ENCODE measurements at regions not wholly inside any gene's neighbourhood (a gene's known extent, or its start where the extent isn't known, plus 50 kb on each side); places are given as distances from the start of the nearest gene placed in this dataset.

DNA sequence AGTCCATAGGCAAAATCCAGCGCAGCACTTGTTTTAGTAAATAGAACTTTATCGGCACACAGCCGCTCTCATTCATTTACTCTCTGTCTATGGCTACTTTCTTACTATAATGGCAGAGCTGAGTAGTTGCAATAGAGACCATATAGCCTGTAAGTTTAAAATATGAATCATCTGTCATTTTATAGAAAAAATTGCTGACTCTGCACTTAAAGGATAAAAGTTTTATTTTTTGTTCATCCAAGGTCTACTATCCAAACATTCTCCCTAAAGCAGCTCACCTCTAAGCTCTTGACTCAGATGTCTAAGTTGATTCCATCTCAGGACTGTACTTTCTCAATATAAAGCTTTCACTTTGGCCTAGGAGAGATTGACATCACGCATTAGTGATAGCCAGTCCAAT, 825.7 kb downstream of the OLFM4 start:
- no peak for TF ChIP-seq POLR2A (IDR thresholded peaks at IDR 0.05)
- TF ChIP-seq, protein P1, sequence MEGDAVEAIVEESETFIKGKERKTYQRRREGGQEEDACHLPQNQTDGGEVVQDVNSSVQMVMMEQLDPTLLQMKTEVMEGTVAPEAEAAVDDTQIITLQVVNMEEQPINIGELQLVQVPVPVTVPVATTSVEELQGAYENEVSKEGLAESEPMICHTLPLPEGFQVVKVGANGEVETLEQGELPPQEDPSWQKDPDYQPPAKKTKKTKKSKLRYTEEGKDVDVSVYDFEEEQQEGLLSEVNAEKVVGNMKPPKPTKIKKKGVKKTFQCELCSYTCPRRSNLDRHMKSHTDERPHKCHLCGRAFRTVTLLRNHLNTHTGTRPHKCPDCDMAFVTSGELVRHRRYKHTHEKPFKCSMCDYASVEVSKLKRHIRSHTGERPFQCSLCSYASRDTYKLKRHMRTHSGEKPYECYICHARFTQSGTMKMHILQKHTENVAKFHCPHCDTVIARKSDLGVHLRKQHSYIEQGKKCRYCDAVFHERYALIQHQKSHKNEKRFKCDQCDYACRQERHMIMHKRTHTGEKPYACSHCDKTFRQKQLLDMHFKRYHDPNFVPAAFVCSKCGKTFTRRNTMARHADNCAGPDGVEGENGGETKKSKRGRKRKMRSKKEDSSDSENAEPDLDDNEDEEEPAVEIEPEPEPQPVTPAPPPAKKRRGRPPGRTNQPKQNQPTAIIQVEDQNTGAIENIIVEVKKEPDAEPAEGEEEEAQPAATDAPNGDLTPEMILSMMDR (IDR thresholded peaks at IDR 0.05): no peak

Data from esophagus squamous epithelium (tissue), 4 donors.